Middle frontal gyrus (tissue), 1 donor: ENCODE measurements at regions not wholly inside any gene's neighbourhood (a gene's known extent, or its start where the extent isn't known, plus 50 kb on each side); places are given as distances from the start of the nearest gene placed in this dataset.

ENCODE experiments used
- DNase-seq: peaks from one replicate; pipeline ENCODE4 v3.0.0-alpha.2; 2015; ENCODE audit warnings: low spot score; ENCODE audit errors: extremely low spot score

DNA sequence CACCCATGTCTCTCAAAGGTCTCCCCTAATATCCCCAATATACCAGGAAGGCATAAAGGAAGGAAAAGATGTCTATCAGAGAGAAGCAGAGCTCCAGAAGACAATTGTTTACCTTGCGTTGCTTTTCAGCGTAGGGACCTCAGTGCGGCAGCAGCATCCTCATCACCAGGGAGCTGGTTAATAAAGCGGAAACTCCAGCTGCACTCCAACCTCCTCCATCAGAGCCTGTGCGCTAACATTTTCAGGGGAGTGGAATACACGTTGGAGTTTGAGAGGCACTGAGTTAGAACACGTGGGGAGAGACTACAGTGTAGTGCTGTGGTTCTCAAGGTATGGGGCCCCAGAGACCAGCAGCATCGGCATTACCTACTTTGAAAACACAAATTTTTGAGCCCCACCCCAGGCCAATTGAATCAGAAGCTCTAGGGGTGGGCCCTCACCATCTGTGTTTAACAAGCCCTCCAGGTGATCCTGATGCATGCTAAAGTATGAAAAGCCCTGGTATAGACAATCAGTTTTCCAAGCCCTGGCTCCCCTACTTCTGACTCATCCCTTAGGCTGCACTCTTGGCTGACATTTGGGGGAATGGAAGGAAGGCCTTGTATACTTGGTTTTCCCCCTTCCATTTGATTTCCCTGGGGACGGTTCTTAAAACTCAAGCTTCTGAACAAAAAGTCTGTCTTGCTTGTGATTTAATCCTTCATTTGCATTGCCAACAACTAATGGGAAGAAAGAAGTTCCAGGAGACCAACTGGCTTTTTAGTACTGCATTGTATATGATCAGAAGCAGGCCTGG lies 419.0 kb upstream of the CCDC196 start:
- no peak for DNase-seq

DNA sequence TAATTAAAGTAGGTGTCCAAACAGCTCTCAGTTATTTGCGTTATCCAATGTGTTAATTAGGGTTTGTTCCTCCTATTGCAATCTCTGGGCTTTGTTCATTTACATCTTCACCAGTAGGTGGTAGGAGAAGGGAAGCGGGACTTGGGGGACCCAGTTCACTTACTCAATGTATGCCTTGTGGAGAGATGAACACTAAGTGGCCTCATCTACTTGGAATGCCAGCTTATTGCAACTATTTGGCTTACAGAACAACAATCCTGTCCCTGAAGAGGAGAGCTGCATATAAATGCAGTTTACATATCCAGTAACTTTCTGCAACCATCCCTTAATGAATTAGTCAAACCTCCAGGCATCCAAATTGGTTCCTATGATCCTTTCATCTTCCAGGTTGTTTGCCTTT lies 417.1 kb upstream of the CCDC196 start:
- DNase-seq = no peak

DNA sequence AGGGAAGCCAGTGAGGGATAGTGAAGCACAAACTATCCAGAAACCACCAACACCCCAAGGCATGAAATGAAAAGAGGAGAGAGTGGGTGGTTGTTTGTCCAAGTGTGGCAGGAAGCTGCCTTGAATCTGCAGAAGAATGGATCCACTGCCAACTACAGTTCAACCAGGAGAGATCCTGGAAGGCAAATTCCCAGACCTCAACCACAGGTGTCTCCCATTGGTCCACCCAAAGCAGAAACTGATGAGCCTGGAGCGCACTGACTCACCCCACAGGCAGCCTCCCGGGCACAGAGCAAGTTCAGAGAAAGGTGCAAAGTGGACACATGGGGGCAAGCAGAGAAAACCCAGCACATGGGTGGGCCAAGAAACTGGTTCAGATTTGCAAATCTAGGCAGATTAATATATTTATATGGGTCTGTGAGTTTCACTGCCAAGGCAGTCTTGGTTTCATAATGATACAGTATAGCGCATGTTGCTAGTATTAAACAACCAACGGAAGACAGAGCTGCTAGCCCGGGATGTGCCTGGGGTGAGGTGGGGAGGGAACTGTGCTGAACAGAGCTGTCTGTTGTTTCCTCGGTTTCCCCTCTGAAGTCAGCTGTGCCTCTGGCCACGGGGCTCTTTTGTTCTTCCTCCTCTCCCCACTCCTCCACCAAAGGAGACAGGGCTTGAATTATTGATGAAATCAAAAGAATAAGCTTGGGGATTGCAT lies 416.2 kb upstream of the CCDC196 start:
- no peak for DNase-seq

DNA sequence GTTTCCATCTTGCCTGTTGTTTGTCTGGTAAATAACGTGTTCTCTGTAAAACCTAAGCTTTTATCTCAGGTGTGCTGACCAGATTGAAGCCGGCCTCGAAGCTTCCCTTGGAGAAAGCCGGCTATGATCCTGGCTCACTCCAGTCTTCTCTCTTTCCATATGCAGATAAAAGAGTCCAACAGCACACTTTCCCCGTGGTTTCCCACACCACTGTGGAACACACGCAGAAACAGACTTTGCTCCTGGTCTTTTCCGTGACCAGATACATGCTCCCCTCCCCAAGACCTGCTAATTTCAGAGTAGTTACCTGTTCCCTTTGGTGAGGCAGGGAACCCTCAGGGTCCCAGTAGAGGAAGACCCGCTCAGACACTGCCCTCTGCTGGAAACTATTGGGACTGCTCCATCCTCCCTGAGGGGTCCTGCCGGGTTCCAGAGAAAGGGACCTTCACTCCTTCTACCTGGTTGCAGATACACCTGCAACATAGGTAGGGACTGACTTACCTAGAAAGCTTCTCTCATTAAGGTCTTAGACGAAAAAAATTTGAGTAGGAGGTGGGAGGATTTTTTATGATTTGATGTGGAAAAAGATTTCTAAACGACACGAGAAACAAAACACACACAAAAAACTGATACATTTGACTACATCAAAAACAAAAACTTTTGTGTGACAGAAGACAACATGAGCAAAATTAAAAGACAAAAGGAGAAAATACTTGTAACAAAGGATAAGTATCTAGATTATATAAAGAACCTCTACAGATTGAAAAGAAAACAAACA lies 415.4 kb upstream of the CCDC196 start:
- no peak for DNase-seq

DNA sequence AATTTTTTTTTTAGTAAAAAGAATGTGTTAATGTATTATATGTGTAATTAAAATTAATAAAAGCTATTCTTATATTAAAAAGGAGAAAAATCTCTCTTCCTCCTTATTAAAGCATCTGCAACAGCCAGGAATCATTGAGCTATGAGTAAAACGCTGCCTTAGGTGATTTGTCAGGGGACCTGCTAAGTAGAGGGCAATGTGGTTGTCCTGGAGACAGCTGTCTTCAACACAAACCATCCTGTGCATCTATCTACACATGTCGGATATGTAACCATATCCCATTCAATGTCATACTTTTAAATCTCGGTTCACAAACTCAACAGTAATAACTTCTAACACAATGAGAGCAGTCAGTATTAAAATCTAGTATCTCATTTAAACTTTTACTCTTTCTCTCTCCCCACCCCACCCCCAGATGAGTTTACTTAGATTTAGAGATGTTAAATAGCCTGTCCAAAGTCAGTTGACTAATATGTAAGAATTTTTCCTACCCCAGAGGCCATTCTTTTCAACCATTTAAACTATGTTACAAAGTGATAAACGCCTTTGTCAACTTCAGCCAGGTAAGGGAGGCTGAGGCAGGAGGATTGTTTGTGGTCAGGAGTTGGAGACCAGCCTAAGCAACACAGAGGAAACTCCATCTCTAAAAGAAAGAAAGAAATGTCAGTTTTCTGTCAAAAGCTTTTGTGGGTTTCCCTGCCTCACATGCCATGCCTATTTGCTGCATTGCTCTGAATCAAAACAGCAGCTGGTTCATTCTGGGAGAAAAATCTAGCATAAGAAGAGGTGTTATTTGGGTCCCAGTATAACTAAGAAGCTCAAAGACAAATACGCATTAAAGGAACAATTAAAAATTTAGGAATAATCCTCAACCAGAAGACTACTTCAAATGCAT lies 413.7 kb upstream of the CCDC196 start:
- DNase-seq = no peak

DNA sequence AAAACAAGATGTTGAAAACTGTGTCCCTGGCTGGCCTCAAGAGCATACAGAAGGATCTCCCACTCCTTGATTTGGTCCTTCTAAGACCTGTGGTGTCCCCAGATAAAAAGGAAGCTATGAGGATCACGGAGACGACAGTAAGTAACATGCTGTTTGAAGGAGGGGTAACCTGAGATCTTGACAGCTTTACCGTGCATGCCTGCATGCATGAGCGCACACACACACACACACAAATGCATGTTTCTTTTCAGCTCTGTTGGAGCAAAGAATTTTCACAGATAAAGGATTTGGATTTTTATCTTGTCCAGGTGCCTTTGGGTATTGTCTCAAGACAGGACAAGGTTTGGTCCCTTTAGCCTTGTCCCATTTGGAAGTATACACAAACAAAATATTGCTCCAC lies 411.6 kb upstream of the CCDC196 start:
- no peak for DNase-seq

DNA sequence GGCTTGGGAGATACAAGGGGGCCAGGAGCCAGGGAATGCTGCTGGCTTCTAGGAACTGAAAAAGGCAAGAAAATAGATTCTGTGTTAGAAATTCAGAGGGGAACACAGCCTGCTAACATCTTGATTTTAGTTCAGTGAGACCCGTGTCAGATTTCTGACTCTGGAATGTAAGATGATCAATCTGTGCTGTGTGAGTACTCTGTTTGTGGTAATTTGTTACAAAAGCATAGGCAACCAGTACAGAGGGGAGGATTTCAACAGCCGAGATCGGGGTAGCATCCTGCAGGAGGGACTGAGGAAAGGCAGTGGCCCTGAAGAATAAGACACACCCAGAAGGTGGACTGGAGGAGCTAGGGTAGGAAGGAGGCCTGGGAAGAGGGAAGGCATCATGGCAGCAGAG lies 410.0 kb upstream of the CCDC196 start:
- DNase-seq = no peak

DNA sequence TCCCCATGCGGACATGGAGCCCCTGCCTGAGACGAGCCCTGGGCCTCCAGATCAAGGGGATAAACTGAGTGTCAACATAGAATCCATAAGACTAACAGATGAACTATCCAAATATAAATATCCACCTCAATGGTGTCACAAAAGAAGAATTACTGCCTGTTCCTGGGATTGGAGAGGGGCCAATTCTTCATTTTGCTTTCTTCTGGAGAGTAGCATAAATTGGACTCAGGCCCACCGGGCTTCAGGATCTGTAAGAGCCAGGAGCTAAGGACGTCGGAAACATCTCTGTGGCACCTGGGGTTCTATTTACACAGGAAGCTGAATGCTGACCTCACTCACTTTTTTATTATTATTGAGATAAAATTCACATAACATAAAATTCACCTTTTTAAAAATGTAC lies 408.2 kb upstream of the CCDC196 start:
- no peak for DNase-seq

DNA sequence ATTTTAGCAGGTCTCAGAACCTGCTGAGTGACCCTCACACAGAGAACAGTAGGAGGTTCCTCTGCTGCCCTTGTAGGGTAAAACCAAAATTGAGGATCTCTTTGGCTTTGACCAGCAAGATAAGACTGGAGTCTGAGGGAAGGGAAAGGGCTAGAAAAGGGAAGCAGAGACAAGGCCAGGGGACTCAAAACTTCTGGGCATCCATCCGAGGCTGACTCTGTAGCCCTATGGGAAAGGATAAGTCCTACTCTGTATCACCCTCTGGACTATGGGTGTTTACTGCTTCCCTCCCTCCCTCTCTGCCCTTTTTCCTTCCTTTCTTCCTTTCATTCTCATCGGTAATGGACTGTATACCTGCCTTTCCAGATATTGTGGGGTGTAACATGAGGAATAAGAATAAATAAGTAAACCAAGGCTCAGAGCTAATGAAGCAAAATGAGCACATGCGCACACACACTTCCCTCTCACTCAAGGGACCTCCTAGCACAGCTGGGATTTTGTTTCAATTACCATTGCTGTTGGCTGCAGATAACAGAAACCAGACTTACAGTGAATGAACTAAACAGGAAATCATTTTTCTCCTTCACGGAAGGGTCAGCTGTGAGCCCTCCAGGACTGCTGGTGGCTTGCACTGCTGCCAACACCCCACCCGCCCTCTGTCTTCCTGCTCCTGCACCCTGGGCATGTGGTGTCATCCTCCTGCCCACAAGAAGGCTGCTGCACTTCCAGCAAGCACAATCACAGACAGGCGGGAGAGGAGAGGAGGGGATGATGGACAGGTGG lies 404.4 kb upstream of the CCDC196 start:
- no peak for DNase-seq

DNA sequence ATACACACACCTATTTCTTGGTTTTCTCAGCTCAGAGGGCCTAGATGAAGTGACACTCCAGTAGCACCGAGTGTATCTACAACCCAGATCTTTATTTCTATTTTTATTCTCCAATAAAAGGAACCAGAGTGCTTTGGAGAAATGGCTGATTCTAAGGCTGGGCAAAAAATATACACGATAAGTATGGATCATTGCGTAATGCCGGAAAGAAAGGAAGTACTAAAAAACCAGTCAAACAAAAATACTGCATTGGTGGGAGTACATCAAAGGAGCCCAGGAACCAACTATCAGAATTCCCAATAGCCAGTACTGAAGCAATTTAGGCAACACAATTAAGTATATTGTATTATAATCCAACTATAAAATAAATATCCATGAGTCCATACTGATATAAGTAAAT lies 400.9 kb upstream of the CCDC196 start:
- no peak for DNase-seq

DNA sequence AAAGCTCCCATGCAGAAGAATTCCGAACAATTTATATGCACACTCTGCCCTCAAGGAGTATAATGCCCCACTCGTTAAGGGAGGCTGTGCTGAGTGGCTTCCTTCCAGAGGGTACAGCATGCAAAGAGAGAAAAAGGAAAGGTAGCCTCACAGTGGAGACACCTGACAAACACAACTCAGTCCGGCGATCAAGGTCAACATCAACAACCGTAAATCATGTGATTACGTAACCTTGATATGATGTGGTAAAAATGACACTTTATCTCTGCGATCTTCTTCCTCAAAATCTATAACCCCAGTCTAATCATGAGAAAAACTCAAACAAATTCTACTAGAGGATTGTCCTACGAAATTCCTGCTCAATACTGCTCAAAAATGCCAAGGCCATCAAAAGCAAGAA lies 400.5 kb upstream of the CCDC196 start:
- DNase-seq = no peak

DNA sequence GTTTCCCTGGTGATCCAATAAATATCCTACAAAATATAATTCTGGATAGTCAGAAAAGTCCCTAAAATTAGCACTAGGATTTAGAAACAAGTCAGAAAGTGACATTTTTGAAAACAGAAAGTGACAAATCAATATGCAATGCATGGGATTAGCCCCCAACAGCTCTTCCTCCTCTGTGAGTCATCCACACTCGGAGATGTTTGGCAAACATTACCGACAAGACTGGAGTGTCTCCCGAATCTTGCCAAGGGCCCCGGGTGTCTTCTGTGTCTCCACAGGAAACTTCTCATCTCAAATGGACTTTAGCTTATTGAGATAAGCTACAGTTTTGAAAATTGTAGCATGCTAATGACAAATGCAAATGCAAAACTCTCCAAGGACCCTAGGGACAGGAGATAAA lies 398.9 kb upstream of the CCDC196 start:
- no peak for DNase-seq

DNA sequence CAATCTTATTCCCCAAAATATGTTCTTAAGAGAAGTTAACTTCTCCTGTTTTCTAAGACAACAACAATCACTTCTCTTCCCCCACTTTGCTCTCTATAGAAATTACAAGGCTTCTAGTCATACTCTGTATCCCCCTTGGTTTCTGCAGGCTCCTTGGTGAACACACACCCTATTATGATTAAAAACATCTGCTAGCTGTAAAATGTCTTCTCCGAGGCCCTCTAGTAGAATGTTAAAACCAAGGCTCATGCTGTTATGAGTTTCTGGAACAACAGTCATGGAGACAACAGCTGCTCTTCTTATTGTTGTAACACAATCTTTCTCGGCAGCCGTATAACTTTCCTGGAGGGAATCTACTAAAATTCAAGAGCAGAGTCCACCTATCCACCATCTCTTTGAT lies 397.5 kb upstream of the CCDC196 start:
- no peak for DNase-seq

DNA sequence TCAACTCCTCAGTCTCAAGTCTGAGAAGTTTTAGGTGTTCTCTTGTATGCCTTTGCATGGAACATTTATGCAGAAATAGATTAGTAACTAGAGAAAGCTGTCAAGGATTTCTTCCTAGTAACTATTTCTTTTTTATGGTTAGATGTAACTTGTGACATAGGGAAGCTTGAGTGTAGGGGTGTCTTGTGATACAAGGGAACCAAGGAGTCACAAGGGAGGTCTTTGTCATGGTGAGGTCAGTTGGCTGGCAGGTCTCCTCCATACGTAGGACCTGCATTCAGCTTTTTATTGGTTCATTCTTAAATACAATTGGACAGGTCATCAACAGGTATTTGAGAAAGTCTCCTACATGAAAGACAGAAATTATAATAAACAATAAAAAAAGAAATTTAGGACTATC lies 394.0 kb upstream of the CCDC196 start:
- no peak for DNase-seq

DNA sequence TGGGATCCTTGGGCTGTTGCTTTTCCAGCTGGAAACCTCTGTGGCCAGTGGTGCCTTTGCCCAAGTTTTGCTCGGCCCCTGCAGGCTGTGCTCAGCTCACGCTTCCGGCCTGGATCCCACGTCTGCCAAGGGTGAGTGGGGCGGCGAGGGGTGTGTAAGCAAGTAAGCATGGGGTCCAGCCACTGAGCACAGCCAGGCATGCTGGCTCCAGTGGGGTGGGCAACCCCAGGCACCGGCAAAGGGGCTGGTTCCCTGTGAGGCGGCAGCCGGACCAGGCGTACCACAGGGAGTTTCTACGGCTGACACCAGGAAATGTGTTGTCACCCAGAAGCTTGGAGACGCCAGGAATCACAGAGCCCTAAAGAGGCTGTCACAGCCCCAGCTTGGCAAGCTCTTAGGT lies 393.4 kb upstream of the CCDC196 start:
- no peak for DNase-seq

DNA sequence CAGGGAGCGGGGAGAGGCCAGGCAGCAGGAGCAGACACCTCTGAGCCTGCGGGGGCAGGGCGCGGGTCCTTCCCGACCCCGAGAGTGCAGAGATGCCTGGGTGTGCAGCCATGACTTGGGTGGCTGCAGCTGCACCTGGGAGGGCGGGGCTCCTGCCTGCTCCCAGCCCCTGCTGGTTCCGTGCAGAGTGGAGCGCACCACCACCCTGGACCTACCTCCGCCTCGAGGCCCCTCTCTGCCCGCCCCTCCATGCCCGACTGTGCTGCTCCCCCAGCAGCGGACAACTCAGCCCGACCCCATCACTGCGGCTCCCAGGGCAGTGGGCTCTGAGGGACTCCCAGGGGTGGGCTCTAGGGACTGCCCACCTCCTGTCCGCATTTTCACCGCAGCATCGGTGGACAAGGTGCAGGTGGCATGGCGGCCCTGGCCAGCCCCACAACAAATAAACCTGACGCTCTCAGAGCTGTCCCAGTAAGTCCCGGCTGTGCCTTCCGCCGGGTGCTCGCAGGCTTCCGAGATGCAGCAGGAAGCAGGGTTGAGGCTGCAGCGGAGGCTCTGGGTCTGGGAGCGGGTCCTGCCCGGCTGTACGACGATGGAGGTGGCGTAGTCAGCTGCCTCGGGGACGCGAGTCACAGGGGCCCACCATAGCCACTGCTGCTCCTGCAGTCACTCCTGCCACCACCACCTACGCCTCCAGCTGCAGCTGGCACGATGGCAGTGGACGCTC lies 392.0 kb upstream of the CCDC196 start:
- DNase-seq = no peak

DNA sequence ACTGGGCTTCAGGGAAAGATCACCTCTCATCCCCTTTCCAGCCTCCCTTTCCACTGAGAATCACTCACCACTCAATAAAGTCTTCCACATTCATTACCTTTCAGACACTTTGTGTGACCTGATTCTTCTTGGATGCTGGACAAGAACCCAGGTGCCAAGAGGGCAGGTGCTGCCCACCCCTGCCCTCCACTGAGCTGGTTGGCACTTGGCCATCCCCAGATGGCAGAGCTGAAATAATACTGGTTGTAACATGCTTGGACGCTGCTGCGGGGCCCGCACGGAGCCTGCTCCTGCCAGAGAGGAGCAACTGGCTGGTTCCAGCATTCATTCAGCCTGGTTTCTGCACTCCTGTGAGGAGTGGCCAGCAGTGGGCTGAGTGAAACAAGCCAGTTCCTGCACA lies 386.7 kb upstream of the CCDC196 start:
- no peak for DNase-seq

DNA sequence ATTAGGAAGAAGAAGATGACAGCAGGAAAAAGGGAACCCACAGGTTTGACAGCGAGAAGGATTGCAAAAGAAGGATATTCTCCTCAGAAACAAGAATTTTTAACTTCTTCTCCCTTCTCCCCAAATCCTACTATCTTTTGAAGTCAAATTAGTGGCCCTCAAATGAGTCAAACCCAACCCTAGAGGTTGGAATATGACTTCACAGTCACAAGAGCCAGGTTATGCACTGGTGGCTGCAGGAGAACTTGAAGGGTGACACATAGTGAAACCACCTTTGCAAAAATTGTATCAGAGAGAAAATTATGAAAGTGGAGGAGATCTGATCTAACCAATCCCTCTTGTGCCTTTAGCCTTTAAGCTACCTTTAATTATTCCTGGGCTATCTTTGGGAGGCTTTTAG lies 386.2 kb upstream of the CCDC196 start:
- DNase-seq = no peak

DNA sequence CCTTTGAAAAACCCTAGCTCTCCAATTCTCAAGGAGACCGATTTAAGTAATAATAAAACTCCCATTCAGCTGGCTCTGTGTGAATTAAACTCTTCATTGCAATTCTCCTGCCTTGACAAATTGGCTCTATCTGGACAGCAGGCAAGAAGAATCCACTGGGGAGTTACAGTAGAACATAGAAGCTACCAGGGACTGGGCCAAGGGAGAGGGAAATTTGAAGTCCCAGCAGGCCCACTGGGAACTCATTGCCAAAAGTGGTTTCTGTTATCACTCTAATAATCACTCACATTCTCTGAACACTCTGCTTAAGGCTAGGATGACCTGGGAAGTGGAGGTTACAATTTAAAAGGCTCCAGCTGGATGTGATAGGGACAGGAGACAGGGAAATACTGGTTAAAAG lies 384.5 kb upstream of the CCDC196 start:
- DNase-seq = no peak

DNA sequence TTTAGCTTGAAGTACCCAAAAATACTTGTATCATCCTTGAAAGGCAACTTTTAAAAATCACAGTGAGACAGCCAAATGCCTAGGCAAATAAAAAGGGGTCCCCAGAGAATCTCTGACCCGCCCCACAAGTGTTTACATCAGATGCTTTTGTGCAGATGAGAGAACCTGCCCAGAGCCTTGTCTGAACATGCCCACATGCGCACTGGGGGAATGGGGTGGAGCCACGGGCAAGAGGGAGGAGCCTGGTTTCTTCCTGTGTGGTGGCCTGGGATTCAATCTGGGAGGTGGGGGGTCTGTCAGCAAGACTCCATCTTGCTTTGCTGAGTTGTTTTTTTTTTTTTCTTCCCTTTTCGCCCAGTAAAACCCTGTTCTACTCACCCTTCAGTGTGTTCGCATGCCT lies 381.7 kb upstream of the CCDC196 start:
- DNase-seq = no peak
